ENCODE measurements at regions not wholly inside any gene's neighbourhood (a gene's known extent, or its start where the extent isn't known, plus 50 kb on each side); places are given as distances from the start of the nearest gene placed in this dataset.
A peak's percentile ranks its signal among the peaks of the same experiment; 100 is the strongest.

DNA sequence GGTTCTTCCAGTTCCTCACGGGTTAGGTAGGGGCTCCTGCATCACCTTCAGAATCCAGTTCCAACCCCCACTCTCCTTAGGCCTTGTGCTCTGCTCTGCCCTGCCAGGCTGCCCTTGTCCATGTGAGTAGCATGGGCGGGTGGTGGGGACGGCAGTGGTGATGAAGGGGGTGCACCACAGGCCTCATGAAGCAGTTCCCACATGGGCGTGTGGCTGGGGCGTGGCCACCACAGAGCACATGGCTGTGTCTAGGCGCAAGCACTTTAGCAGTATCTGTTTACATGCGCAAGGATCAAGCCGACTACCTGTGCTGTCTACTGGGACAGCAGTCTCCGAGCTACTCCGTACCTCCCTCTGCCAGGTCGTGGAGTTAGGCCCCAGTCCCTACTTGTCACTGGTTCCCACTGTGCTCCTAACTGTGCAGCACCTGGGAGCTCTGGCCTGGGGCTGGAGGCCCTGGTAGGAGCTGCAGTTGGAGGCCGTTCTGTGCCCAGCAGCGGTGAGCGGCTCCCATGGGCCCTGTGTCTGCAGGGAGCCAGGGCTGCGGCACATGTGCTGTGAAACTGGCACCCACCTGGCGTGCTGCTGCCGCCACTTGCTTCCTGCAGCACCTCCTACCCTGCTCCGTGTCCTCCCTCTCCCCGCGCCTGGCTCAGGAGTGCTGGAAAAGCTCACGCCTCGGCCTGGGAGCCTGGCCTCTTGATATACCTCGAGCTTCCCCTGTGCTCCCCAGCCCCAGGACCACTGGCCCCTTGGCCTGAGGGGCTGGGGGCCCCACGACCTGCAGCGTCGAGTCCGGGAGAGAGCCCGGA, 53.5 kb downstream of the PLXNA1 start:
- Histone ChIP-seq H3K27me3 (no peaks in the 10 kb centered on the region), H3K36me3 (peaks cover 21% of the 10 kb centered on the region), H3K4me3 (no peak overlapping the region), H3K9me3 (no peaks in the 10 kb centered on the region), H3K4me1 (no peaks in the 10 kb centered on the region), H3K27ac (peak overlapping the region in 1 of 2 donors; percentile 40)
- no peak for DNase-seq (ENCODE audit: low spot score)
- TF ChIP-seq, protein P1, sequence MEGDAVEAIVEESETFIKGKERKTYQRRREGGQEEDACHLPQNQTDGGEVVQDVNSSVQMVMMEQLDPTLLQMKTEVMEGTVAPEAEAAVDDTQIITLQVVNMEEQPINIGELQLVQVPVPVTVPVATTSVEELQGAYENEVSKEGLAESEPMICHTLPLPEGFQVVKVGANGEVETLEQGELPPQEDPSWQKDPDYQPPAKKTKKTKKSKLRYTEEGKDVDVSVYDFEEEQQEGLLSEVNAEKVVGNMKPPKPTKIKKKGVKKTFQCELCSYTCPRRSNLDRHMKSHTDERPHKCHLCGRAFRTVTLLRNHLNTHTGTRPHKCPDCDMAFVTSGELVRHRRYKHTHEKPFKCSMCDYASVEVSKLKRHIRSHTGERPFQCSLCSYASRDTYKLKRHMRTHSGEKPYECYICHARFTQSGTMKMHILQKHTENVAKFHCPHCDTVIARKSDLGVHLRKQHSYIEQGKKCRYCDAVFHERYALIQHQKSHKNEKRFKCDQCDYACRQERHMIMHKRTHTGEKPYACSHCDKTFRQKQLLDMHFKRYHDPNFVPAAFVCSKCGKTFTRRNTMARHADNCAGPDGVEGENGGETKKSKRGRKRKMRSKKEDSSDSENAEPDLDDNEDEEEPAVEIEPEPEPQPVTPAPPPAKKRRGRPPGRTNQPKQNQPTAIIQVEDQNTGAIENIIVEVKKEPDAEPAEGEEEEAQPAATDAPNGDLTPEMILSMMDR (IDR thresholded peaks at IDR 0.05), result no peak

- DNase-seq (ENCODE audit: low spot score), result no peak
- Histone ChIP-seq H3K27ac (no peak overlapping the region), H3K9me3 (no peaks in the 10 kb centered on the region), H3K27me3 (no peaks in the 10 kb centered on the region), H3K4me3 (no peak overlapping the region), H3K36me3 (peaks cover 20% of the 10 kb centered on the region), H3K4me1 (no peaks in the 10 kb centered on the region)
- TF ChIP-seq, protein P1 (IDR thresholded peaks at IDR 0.05), result no peak
Observed at GRCh38 chr3:127037021-127037400, 54.1 kb downstream of the PLXNA1 start.

DNA sequence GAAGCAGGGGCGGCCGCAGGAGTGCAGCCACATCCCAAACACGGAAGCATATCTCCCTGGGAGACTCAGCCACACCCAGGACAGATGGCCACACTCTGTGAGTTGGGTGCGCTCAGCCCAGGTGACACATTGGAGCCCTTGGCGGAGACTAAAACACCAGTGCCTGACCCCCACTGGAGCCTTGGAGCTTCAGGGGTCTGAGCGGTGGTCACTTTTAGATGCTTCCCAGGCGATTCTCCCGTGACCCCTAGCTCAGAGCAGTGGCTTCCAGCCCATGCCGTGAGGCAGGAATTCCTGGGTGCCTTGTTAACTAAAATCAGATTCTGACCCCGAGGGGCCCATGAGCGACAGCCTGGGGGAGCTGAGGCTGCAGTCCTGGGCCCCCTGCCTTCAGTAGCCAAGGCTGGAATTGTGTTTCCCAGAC, 54.5 kb downstream of the PLXNA1 start:
- Histone ChIP-seq H3K4me1 (no peaks in the 10 kb centered on the region), H3K9me3 (no peaks in the 10 kb centered on the region), H3K36me3 (peaks cover 16% of the 10 kb centered on the region), H3K27ac (no peak overlapping the region), H3K4me3 (no peak overlapping the region), H3K27me3 (no peaks in the 10 kb centered on the region)
- DNase-seq (ENCODE audit: low spot score), result no peak
- TF ChIP-seq, protein P1 (IDR thresholded peaks at IDR 0.05), result no peak

DNA sequence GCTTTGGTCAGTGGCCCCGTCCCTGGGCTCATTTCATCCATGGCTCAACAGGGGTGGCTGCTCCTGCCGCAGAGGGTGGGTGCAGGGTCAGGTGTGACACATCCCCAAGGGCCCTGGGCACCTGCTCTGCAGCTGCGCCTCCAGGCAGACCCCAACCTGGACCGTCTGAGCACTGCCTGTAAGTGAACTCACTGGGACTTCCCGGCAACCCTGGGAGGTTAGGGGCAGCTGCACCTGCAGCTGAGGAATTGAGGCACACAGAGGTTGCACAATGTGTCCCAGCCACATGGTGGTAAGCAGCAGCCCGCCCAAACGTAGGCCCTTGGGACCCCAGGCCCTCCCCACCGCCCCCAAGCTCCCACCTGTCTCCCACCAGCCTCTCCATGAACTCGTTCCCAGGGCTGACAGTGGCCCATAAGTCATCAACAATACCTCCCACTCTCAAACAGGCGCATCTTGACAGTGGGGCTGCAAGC, 55.1 kb downstream of the PLXNA1 start:
- DNase-seq (ENCODE audit: low spot score), result no peak
- Histone ChIP-seq H3K9me3 (no peaks in the 10 kb centered on the region), H3K27ac (no peak overlapping the region), H3K4me1 (no peaks in the 10 kb centered on the region), H3K4me3 (no peak overlapping the region), H3K27me3 (no peaks in the 10 kb centered on the region), H3K36me3 (peaks cover 10% of the 10 kb centered on the region)
- TF ChIP-seq, protein P1 (IDR thresholded peaks at IDR 0.05), result no peak

- TF ChIP-seq, protein P1 (IDR thresholded peaks at IDR 0.05), result no peak
- Histone ChIP-seq H3K27ac (no peak overlapping the region), H3K4me1 (peaks cover 0 to 3% of the 10 kb centered on the region in 2 donors), H3K36me3 (peaks cover 8% of the 10 kb centered on the region), H3K9me3 (no peaks in the 10 kb centered on the region), H3K4me3 (no peak overlapping the region), H3K27me3 (no peaks in the 10 kb centered on the region)
- no peak for DNase-seq (ENCODE audit: low spot score)
Observed at GRCh38 chr3:127038466-127038865, 55.6 kb downstream of the PLXNA1 start.

Data from right atrium auricular region (tissue), 2 donors.